Neural cell (in vitro differentiated cells): ENCODE measurements at regions not wholly inside any gene's neighbourhood (a gene's known extent, or its start where the extent isn't known, plus 50 kb on each side); places are given as distances from the start of the nearest gene placed in this dataset.

Experiments
- EP300 ChIP-seq: fragments of 450-650 bp; conservative IDR thresholded peaks from 2 replicates; pipeline ENCODE4 v1.6.1; 2014; ENCODE audit warnings: antibody characterized with exemption, mild to moderate bottlenecking, moderate library complexity; ENCODE audit not compliant: poor library complexity, severe bottlenecking
- EZH2 ChIP-seq: fragments of 200-600, 300-800 bp; shearing (Covaris generic), sonication (generic); IDR thresholded peaks from 2 replicates; pipeline ENCODE4 v1.6.1; 2014; ENCODE audit warnings: antibody characterized with exemption, low read length, borderline replicate concordance, mild to moderate bottlenecking; ENCODE audit not compliant: insufficient read depth, poor library complexity, severe bottlenecking
- TF ChIP-seq, protein P1 (sequence below): fragments of 450-650 bp; IDR thresholded peaks from 2 replicates; pipeline ENCODE4 v1.5.1; 2014; ENCODE audit warnings: antibody characterized with exemption, mild to moderate bottlenecking, moderate library complexity; ENCODE audit not compliant: poor library complexity, severe bottlenecking

DNA sequence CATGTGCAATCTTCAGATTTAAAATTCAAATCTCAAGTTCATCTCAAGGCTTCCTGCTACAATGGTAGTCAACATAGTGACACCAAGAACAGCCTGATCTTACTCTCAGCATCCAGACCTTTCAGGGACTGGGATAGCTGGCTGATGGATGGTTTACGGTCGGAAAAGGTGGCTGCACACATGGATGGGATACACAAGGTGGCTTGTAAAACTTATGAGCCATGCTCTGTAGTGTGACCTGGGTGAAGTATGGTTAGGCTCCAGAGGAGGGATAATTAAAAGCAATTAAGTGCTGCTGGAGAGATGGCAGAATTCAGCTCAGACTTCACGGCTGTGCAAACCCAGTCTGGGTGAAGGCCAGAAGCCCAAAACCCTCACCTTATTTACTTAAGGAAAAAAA lies 379.5 kb downstream of the NFIB start:
- TF ChIP-seq EZH2 (no peak), EP300 (no peak)
- TF ChIP-seq, protein P1, sequence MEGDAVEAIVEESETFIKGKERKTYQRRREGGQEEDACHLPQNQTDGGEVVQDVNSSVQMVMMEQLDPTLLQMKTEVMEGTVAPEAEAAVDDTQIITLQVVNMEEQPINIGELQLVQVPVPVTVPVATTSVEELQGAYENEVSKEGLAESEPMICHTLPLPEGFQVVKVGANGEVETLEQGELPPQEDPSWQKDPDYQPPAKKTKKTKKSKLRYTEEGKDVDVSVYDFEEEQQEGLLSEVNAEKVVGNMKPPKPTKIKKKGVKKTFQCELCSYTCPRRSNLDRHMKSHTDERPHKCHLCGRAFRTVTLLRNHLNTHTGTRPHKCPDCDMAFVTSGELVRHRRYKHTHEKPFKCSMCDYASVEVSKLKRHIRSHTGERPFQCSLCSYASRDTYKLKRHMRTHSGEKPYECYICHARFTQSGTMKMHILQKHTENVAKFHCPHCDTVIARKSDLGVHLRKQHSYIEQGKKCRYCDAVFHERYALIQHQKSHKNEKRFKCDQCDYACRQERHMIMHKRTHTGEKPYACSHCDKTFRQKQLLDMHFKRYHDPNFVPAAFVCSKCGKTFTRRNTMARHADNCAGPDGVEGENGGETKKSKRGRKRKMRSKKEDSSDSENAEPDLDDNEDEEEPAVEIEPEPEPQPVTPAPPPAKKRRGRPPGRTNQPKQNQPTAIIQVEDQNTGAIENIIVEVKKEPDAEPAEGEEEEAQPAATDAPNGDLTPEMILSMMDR: no peak
